Right hindlimb (tissue), 1 donor: ENCODE measurements at regions not wholly inside any gene's neighbourhood (a gene's known extent, or its start where the extent isn't known, plus 50 kb on each side); places are given as distances from the start of the nearest gene placed in this dataset.

Experiments used
- DNase-seq: peaks from one replicate; pipeline ENCODE4 v3.0.0-alpha.2; 2018

GRCh38 chr7:12785473-12785872, 98.0 kb downstream of the ARL4A start:
- no peak for DNase-seq

- DNase-seq = no peak
Observed at GRCh38 chr7:12786494-12786893, 99.1 kb downstream of the ARL4A start.

GRCh38 chr7:12788171-12788570, 100.7 kb downstream of the ARL4A start:
- no peak for DNase-seq

GRCh38 chr7:12788591-12788990, 101.2 kb downstream of the ARL4A start:
- DNase-seq = no peak

- no peak for DNase-seq
Observed at GRCh38 chr7:12794722-12795302, 107.4 kb downstream of the ARL4A start.

GRCh38 chr7:12796397-12797127, 109.1 kb downstream of the ARL4A start:
- DNase-seq = no peak

GRCh38 chr7:12800486-12800885, 113.1 kb downstream of the ARL4A start:
- no peak for DNase-seq

GRCh38 chr7:12801107-12801506, 113.7 kb downstream of the ARL4A start:
- DNase-seq = no peak

- DNase-seq = no peak
Observed at GRCh38 chr7:12802070-12802469, 114.6 kb downstream of the ARL4A start.

- DNase-seq = no peak
Observed at GRCh38 chr7:12803542-12803941, 116.1 kb downstream of the ARL4A start.

- DNase-seq = no peak
Observed at GRCh38 chr7:12805518-12805928, 118.1 kb downstream of the ARL4A start.

GRCh38 chr7:12805957-12806356, 118.5 kb downstream of the ARL4A start:
- DNase-seq = no peak

- DNase-seq = no peak
Observed at GRCh38 chr7:12809476-12809875, 122.0 kb downstream of the ARL4A start.

- no peak for DNase-seq
Observed at GRCh38 chr7:12812111-12812510, 124.7 kb downstream of the ARL4A start.

- DNase-seq = no peak
Observed at GRCh38 chr7:12814107-12814506, 126.7 kb downstream of the ARL4A start.

GRCh38 chr7:12814828-12815227, 127.4 kb downstream of the ARL4A start:
- DNase-seq = no peak

GRCh38 chr7:12815426-12815825, 128.0 kb downstream of the ARL4A start:
- DNase-seq = no peak

- DNase-seq = no peak
Observed at GRCh38 chr7:12815871-12816270, 128.4 kb downstream of the ARL4A start.

- no peak for DNase-seq
Observed at GRCh38 chr7:12820777-12821176, 133.3 kb downstream of the ARL4A start.

GRCh38 chr7:12821746-12822145, 134.3 kb downstream of the ARL4A start:
- no peak for DNase-seq

GRCh38 chr7:12826079-12826478, 138.6 kb downstream of the ARL4A start:
- DNase-seq = no peak

GRCh38 chr7:12827219-12827821, 139.9 kb downstream of the ARL4A start:
- DNase-seq = no peak

- DNase-seq = no peak
Observed at GRCh38 chr7:12827920-12828319, 140.5 kb downstream of the ARL4A start.

- no peak for DNase-seq
Observed at GRCh38 chr7:12831024-12831423, 143.6 kb downstream of the ARL4A start.
